HG02759 (cell line): ENCODE measurements at regions not wholly inside any gene's neighbourhood (a gene's known extent, or its start where the extent isn't known, plus 50 kb on each side); places are given as distances from the start of the nearest gene placed in this dataset.

ENCODE experiments used
- ATAC-seq: cut with Tn5 transposase; IDR thresholded peaks from one replicate; pipeline ENCODE4 v1.9.1; 2021; ENCODE audit warnings: mild to moderate bottlenecking, moderate library complexity; ENCODE audit not compliant: unreplicated experiment

- no peak for ATAC-seq
Observed at GRCh38 chr3:70805061-70805889, 492.8 kb upstream of the MDFIC2 start.

GRCh38 chr3:70803891-70804290 is 491.5 kb upstream of the MDFIC2 start:
- no peak for ATAC-seq

GRCh38 chr3:70803319-70803718 is 490.9 kb upstream of the MDFIC2 start:
- no peak for ATAC-seq

GRCh38 chr3:70800951-70801350 is 488.5 kb upstream of the MDFIC2 start:
- ATAC-seq: no peak

- no peak for ATAC-seq
Observed at GRCh38 chr3:70789878-70790277, 477.4 kb upstream of the MDFIC2 start.

- ATAC-seq: no peak
Observed at GRCh38 chr3:70780790-70781189, 468.4 kb upstream of the MDFIC2 start.

- no peak for ATAC-seq
Observed at GRCh38 chr3:70779296-70779695, 466.9 kb upstream of the MDFIC2 start.

- no peak for ATAC-seq
Observed at GRCh38 chr3:70776081-70776480, 463.6 kb upstream of the MDFIC2 start.

- ATAC-seq: no peak
Observed at GRCh38 chr3:70775257-70775656, 462.8 kb upstream of the MDFIC2 start.

- no peak for ATAC-seq
Observed at GRCh38 chr3:70774641-70775040, 462.2 kb upstream of the MDFIC2 start.

GRCh38 chr3:70771426-70772147 is 459.1 kb upstream of the MDFIC2 start:
- no peak for ATAC-seq

- ATAC-seq: no peak
Observed at GRCh38 chr3:70770650-70771049, 458.2 kb upstream of the MDFIC2 start.

GRCh38 chr3:70766301-70766700 is 453.9 kb upstream of the MDFIC2 start:
- ATAC-seq: no peak

- no peak for ATAC-seq
Observed at GRCh38 chr3:70763894-70764293, 451.5 kb upstream of the MDFIC2 start.

- no peak for ATAC-seq
Observed at GRCh38 chr3:70757658-70758057, 445.2 kb upstream of the MDFIC2 start.

- ATAC-seq: no peak
Observed at GRCh38 chr3:70755526-70755925, 443.1 kb upstream of the MDFIC2 start.

- no peak for ATAC-seq
Observed at GRCh38 chr3:70754314-70754713, 441.9 kb upstream of the MDFIC2 start.

GRCh38 chr3:70753572-70753971 is 441.1 kb upstream of the MDFIC2 start:
- ATAC-seq: no peak

- no peak for ATAC-seq
Observed at GRCh38 chr3:70752051-70752450, 439.6 kb upstream of the MDFIC2 start.

GRCh38 chr3:70749122-70749521 is 436.7 kb upstream of the MDFIC2 start:
- ATAC-seq: no peak

- ATAC-seq: no peak
Observed at GRCh38 chr3:70748593-70748992, 436.2 kb upstream of the MDFIC2 start.

GRCh38 chr3:70747847-70748246 is 435.4 kb upstream of the MDFIC2 start:
- ATAC-seq: no peak
